ENCODE measurements at regions not wholly inside any gene's neighbourhood (a gene's known extent, or its start where the extent isn't known, plus 50 kb on each side); places are given as distances from the start of the nearest gene placed in this dataset.
"Not testable (repeated sequence)": the region's sequence is repeated elsewhere in the genome, so short reads cannot be mapped to it uniquely, and the experiment has no call there.

GRCh38 chr10:120034236-120034635 lies 141.7 kb downstream of the SEC23IP start:
- Mint-ChIP-seq H3K4me1 (ENCODE audit: low read depth) (no peaks in the 10 kb centered on the region), H3K9me3 (no peaks in the 10 kb centered on the region), H3K27me3 (peaks cover 10% of the 10 kb centered on the region), H3K27ac (no peak overlapping the region), H3K4me3 (no peak overlapping the region), H3K36me3 (ENCODE audit: low read depth) (no peaks in the 10 kb centered on the region)

- H3K9me3 Mint-ChIP-seq: no peaks in the 10 kb centered on the region
- H3K4me1 Mint-ChIP-seq (ENCODE audit: low read depth): no peaks in the 10 kb centered on the region
- peaks cover 5% of the 10 kb centered on the region for H3K27me3 Mint-ChIP-seq
- no peak overlapping the region for H3K4me3 Mint-ChIP-seq
- no peaks in the 10 kb centered on the region for H3K36me3 Mint-ChIP-seq (ENCODE audit: low read depth)
- H3K27ac Mint-ChIP-seq: no peak overlapping the region
Measured at GRCh38 chr10:120039046-120039445, 146.5 kb downstream of the SEC23IP start.

GRCh38 chr10:120039826-120040225 lies 147.3 kb downstream of the SEC23IP start:
- H3K4me3 Mint-ChIP-seq: no peak overlapping the region
- H3K27ac Mint-ChIP-seq: no peak overlapping the region
- H3K9me3 Mint-ChIP-seq: no peaks in the 10 kb centered on the region
- H3K36me3 Mint-ChIP-seq (ENCODE audit: low read depth): no peaks in the 10 kb centered on the region
- no peaks in the 10 kb centered on the region for H3K4me1 Mint-ChIP-seq (ENCODE audit: low read depth)
- no peaks in the 10 kb centered on the region for H3K27me3 Mint-ChIP-seq

DNA sequence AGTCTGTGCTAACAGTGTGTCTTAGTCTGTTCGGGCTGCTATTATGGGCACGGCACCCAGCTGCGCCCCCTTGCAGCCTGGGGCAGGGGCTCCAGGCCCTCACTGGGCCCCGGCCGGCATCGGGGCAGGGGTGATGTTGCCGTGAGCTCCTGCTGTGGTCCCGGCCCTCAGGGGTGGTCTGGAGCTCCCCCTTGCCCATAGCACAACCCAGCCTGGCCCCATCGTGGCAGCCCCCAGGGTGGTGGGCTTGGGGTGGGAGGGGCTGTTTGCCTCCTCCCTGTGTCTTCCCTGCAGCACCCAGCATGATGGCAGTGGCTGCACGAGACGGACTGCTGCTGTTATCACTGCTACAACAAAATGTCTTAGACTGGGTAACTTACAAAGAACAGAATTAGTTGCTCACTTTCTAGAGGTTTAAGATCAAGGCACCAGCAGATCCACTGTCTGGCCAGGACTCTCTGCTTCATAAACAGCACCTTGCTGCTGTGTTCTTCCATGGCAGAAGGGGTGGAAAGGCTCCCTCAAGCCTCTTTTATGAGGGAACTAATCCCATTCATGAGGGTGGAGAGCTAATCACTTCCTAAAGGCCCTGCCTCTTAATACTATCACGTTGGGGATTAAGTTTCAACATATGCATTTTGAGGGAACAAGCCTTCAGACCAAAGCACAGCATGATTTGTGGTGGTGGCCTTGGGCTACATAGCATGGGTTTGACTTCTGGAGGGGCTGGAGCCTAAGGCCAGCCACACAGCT lies 149.5 kb downstream of the SEC23IP start:
- H3K36me3 Mint-ChIP-seq (ENCODE audit: low read depth): no peaks in the 10 kb centered on the region
- H3K27ac Mint-ChIP-seq: no peak overlapping the region

DNA sequence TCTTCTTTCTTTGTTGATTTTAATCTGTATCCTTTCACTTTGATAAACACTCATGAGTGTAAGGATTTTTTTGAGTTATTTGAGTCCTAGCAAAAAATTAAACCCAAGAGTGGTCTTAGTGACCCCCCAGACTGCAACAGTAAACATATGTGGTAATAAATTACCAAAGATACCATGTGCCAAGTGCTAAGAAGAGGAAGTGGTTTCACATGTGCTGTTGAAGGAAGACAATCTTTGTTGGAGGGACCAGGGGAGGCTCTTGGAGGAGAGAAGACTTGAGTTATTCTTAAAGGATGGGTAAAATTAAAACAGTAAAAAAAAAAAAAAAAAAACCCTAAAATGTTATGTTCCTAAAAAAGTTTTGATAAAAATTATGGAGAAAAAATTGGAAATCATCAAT lies 150.2 kb downstream of the SEC23IP start:
- Mint-ChIP-seq H3K9me3 (no peaks in the 10 kb centered on the region), H3K27me3 (no peaks in the 10 kb centered on the region), H3K36me3 (ENCODE audit: low read depth) (no peaks in the 10 kb centered on the region), H3K4me1 (ENCODE audit: low read depth) (no peaks in the 10 kb centered on the region), H3K27ac (no peak overlapping the region), H3K4me3 (no peak overlapping the region)

More for the DNA sequence above, 149.5 kb downstream of the SEC23IP start:
- H3K4me1 Mint-ChIP-seq (ENCODE audit: low read depth): no peaks in the 10 kb centered on the region
- H3K9me3 Mint-ChIP-seq: no peaks in the 10 kb centered on the region
- H3K4me3 Mint-ChIP-seq: no peak overlapping the region
- no peaks in the 10 kb centered on the region for H3K27me3 Mint-ChIP-seq

DNA sequence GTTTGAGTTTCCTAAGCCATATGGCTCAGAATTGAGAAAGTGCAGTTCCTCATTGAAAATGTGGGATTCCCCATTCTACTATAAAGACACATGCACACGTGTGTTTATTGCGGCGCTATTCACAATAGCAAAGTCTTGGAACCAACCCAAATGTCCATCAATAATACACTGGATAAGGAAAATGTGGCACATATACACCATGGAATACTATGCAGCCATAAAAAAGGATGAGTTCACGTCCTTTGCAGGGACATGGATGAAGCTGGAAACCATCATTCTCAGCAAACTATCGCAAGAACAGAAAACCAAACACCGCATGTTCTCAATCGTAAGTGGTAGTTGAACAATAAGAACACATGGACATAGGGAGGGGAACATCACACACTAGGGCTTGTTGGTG lies 154.8 kb downstream of the SEC23IP start:
- not testable (repeated sequence) for H3K4me3 Mint-ChIP-seq; H3K27ac Mint-ChIP-seq; H3K9me3 Mint-ChIP-seq; H3K4me1 Mint-ChIP-seq (ENCODE audit: low read depth); H3K36me3 Mint-ChIP-seq (ENCODE audit: low read depth)
- peaks cover 16% of the 10 kb centered on the region for H3K27me3 Mint-ChIP-seq

- H3K4me1 Mint-ChIP-seq (ENCODE audit: low read depth): no peaks in the 10 kb centered on the region
Measured at GRCh38 chr10:120047926-120048325, 155.4 kb downstream of the SEC23IP start.

GRCh38 chr10:120048391-120048790 lies 155.9 kb downstream of the SEC23IP start:
- no peaks in the 10 kb centered on the region for H3K9me3 Mint-ChIP-seq
- H3K27ac Mint-ChIP-seq: no peak overlapping the region
- H3K4me1 Mint-ChIP-seq (ENCODE audit: low read depth): no peaks in the 10 kb centered on the region
- no peak overlapping the region for H3K4me3 Mint-ChIP-seq
- no peaks in the 10 kb centered on the region for H3K36me3 Mint-ChIP-seq (ENCODE audit: low read depth)
- H3K27me3 Mint-ChIP-seq: peaks cover 22% of the 10 kb centered on the region

More at GRCh38 chr10:120047926-120048325, 155.4 kb downstream of the SEC23IP start:
- Mint-ChIP-seq H3K27ac (no peak overlapping the region), H3K27me3 (peaks cover 22% of the 10 kb centered on the region), H3K4me3 (no peak overlapping the region), H3K9me3 (no peaks in the 10 kb centered on the region), H3K36me3 (ENCODE audit: low read depth) (no peaks in the 10 kb centered on the region)

DNA sequence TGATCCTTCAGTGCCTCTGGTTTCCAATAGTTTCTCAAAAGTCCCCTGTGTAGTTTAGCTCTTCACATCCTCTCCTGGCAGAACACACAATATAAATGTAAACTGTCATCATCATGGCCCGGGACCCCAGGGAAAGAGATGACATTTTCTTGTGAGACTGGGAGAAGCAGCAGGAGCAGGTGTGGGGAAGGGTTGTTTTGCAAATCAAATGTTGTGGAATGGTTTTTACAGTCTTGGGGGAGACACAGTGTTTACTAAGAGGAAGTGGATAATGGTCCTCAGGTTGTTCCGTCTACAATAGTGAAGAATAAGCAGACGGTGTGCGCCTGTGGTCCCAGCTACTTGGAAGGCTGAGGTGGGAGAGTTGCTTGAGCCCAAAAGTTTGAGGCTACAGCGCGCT lies 159.1 kb downstream of the SEC23IP start:
- Mint-ChIP-seq H3K4me3 (no peak overlapping the region), H3K9me3 (no peaks in the 10 kb centered on the region), H3K27me3 (peaks cover 29% of the 10 kb centered on the region), H3K36me3 (ENCODE audit: low read depth) (no peaks in the 10 kb centered on the region), H3K27ac (no peak overlapping the region), H3K4me1 (ENCODE audit: low read depth) (no peaks in the 10 kb centered on the region)

DNA sequence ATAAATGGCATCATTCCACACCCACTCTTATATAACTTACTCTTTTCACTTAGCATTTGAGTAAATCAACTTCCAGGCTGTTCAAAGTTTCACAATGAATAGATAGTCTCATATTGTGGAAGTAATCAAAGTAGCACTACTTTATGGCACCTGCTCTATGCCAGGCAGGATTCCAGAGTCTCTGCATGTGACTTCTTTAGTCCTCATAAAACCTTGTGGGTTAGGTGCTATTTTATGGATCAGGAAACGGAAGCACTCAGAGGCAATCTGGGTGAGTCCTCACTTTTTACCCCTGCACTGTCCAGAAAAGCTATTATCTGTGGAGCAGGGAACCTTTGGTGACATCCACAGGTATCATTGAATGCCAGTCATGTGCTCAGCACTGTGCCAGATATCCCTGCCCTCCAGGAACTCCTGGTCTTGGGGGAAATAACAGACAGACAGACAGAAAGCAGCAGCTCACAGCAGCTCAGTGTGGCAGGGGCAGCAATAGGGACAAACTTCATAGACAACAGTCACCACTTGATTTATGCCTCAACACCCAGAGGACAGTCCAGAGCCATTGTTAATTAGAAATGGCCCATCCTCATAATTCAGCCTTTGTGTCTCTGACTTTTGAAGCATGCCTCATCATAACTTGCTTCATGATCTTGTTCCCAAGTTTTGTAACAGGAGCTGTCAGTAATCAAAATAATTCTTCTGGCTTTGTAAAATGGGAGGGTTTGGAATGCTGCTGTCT lies 160.6 kb downstream of the SEC23IP start:
- Mint-ChIP-seq H3K4me1 (ENCODE audit: low read depth) (no peaks in the 10 kb centered on the region), H3K27me3 (peaks cover 36% of the 10 kb centered on the region), H3K27ac (no peak overlapping the region), H3K9me3 (no peaks in the 10 kb centered on the region), H3K36me3 (ENCODE audit: low read depth) (no peaks in the 10 kb centered on the region), H3K4me3 (no peak overlapping the region)

- H3K4me1 Mint-ChIP-seq (ENCODE audit: low read depth); H3K27ac Mint-ChIP-seq; H3K36me3 Mint-ChIP-seq (ENCODE audit: low read depth); H3K9me3 Mint-ChIP-seq; H3K4me3 Mint-ChIP-seq: not testable (repeated sequence)
- H3K27me3 Mint-ChIP-seq: peaks cover 34% of the 10 kb centered on the region
Measured at GRCh38 chr10:120059790-120060189, 167.3 kb downstream of the SEC23IP start.

- Mint-ChIP-seq H3K27me3 (peaks cover 7% of the 10 kb centered on the region), H3K4me1 (ENCODE audit: low read depth) (no peaks in the 10 kb centered on the region), H3K4me3 (no peak overlapping the region), H3K27ac (no peak overlapping the region), H3K9me3 (no peaks in the 10 kb centered on the region), H3K36me3 (ENCODE audit: low read depth) (no peaks in the 10 kb centered on the region)
Measured at GRCh38 chr10:120067427-120067826, 174.9 kb downstream of the SEC23IP start.

DNA sequence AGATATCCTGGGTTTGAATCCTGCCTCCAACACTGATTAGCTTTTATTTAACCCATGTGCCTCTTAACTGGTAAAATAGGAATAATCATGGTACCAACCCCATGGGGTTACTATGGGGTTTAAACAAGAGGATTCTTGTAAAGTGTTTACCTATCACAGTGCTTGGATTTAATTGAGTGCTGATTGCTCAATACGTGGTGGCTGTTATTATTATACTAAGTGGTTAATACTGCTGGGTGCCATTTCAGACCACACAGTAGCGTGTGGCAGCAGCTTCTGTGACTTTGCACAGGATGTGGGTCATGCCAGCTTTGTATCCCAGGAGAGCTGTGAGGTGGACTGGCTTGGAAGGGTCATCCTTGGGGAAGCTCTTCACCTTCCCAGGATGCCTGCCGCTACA lies 177.2 kb downstream of the SEC23IP start:
- Mint-ChIP-seq H3K4me1 (ENCODE audit: low read depth) (no peaks in the 10 kb centered on the region), H3K27ac (no peak overlapping the region), H3K27me3 (peaks cover 13% of the 10 kb centered on the region), H3K36me3 (ENCODE audit: low read depth) (no peaks in the 10 kb centered on the region), H3K4me3 (no peak overlapping the region), H3K9me3 (no peaks in the 10 kb centered on the region)

DNA sequence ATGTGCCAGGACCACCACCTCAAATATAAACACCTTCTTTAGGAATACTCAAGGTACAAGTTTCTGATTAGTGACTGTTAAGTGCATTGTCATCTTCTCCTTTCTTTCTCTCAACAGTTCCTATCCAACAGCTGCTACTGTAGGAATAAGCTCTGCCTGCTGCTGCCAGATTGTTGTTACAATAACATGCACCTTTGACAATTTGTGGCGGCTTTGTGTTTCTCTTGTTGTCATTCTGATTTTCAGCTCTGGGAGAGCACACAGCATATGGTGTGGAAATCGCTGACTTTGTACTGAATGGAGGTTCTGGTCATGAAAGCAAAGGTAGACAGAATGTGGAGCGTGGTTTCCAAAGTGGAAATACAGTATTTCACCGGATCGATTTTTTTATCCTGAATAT lies 182.8 kb downstream of the SEC23IP start:
- Mint-ChIP-seq H3K4me3 (no peak overlapping the region), H3K4me1 (ENCODE audit: low read depth) (no peaks in the 10 kb centered on the region), H3K27me3 (peaks cover 31% of the 10 kb centered on the region), H3K27ac (no peak overlapping the region), H3K36me3 (ENCODE audit: low read depth) (no peaks in the 10 kb centered on the region), H3K9me3 (no peaks in the 10 kb centered on the region)

DNA sequence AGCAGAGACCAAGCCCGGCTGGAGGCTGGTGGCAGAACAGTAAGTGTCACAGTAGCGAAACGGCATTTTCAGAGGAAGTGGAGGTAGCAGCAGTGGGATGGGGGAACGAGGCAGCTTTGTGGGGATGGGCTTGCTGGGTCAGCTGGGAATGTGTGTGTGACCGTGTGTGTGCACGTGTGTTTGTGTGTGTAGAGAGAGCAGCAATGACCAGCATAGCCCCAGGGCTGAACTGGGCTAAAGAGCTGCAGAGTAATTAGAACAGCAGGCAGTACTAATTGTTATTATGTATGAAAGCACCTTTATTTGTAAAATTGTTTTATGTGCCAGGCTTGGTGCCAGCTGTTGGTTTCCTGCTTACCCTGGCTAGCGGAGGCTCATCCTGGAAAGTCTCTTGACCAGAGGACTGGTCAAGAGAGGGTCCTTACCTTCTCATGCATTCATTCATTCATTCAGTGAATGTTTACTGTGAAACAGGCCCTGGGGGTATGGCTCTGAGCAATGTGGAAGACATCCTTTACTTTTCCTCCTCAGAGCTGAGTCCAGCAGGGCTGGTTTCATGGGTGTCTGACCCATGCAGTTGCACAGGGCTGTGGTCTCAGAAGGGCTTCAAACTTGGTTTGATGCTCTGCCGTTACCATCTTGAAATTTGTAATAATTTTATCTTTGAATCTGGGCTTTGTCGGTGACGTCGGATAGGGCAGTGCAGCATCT lies 184.6 kb downstream of the SEC23IP start:
- no peaks in the 10 kb centered on the region for H3K36me3 Mint-ChIP-seq (ENCODE audit: low read depth)
- H3K4me3 Mint-ChIP-seq: no peak overlapping the region
- H3K27ac Mint-ChIP-seq: no peak overlapping the region
- no peaks in the 10 kb centered on the region for H3K4me1 Mint-ChIP-seq (ENCODE audit: low read depth)
- no peaks in the 10 kb centered on the region for H3K9me3 Mint-ChIP-seq
- peaks cover 37% of the 10 kb centered on the region for H3K27me3 Mint-ChIP-seq
